Renal cortex interstitium (tissue), 11 donors: ENCODE measurements at regions not wholly inside any gene's neighbourhood (a gene's known extent, or its start where the extent isn't known, plus 50 kb on each side); places are given as distances from the start of the nearest gene placed in this dataset.

Experiments used
- DNase-seq, 11 donors: peaks; one replicate each; pipeline ENCODE4 v3.0.0-alpha.2; 2013; ENCODE audit warnings: low read depth in 9 of 11, low spot score in 4 of 11; ENCODE audit errors: extremely low read depth in 1 of 11

GRCh38 chr4:143046454-143046853 lies 138.3 kb upstream of the USP38 start:
- no peak for DNase-seq

DNA sequence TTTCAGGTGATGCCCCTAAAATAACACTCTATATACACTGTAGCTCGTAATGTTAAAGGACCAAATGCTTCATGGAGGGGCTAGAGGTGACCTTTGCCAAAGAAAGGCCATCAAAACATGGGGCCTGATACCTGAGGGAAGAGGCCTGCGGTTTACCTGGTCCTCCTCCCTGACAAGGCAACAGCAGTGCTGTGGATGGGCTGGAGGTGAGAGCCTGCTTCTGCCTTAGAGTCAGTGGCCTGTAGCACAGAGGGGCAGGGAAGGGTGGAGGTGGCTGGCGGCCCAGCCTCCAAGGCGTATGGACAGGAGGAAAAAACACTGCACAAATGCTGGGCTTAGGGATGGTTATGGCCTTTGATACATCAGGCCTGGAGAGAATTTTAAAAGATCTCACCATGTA lies 137.8 kb upstream of the USP38 start:
- DNase-seq: no peak

DNA sequence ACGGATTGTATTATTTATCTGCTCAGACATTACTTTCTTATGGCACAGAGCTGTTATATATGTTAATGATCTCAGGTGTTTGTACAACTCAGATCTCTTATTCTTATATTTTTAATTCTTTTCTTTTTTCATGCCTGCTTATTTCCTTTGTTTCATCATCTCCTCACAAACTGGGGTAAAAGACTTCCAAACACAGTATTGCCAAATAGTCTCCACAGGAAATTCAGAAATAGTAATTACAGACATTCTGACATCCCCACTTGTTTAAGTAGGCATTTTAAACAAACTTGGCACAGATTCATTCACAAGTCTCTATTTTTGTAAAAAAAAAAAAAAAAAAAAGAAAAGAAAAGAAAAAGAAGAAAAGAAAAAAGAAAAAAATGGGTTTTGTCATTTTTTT lies 129.7 kb upstream of the USP38 start:
- no peak for DNase-seq

- no peak for DNase-seq
Observed at GRCh38 chr4:143055997-143056396, 128.7 kb upstream of the USP38 start.

- DNase-seq: no peak
Observed at GRCh38 chr4:143071351-143071750, 113.4 kb upstream of the USP38 start.

- DNase-seq: peak in 1 of 11 donors; percentile 7
Observed at GRCh38 chr4:143076723-143077122, 108.0 kb upstream of the USP38 start.

DNA sequence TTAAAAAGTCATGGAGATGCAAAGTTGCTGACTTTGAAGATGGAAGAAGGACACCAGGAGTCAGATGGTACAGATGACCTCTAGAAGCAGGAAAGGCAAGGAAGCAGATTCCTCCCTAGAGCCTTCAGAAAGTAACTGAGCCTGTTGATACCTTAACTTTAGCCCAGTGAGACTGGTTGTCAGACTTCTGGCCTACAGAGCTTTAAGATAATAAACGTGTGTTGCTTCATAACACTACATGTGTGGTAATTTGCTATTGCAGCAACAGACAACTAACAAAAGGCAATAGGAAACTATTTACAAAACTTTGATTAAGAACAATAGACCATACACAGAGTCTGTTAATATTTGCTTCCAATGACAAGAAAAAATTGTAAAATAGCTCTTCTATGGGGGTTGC lies 102.0 kb upstream of the USP38 start:
- no peak for DNase-seq

DNA sequence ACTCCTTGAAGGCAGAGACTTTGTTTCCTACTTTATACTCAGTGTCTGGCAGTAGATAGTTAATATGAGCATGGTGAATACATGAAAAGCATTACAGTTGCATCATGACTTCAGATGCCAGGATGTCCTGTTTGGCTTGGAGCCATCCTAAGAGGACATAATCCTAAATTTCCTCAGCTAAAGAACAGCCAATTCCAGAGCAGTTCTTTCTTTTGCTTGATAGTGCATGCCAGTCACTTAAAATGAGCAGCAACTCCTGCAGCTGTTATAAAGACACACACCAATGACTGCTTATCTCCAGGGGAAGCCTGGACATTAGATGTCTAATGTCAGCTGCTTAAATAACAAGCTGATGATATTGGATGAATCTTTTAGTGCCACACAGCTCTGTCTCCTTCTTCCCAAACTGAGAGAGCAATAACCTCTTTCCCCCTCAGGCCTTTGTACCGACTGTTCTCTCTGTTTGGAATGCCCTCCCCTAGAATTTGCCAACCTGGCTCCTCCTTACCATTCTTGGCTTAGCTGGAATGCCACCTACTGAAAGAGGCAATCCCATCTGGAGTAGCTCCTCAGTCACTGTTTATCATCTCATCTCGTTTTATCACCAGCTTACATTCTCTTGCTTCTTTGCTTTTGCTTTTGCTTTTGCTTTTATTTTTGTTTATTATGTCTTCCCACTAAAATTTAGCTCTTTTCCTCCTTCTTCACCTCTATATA lies 100.8 kb upstream of the USP38 start:
- no peak for DNase-seq

- DNase-seq: no peak
Observed at GRCh38 chr4:143084566-143084965, 100.2 kb upstream of the USP38 start.

DNA sequence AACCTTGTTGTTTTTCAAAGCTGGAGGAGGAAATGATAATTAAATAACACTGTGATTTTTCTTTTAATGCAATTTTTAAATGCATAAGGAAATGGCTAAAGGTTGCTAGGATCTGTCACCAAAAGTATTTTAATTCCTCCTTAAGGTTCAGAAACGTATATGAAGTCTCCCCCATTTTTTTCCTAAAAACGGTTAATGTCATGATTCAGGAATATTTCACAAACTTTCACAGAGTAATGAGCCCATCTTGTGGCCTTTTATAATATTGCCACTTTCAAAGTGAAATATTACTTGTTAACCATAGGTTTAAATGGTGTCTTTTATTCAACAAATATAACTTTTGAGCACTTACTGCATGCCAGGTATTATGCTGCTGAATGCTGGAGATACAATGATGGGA lies 99.5 kb upstream of the USP38 start:
- no peak for DNase-seq

DNA sequence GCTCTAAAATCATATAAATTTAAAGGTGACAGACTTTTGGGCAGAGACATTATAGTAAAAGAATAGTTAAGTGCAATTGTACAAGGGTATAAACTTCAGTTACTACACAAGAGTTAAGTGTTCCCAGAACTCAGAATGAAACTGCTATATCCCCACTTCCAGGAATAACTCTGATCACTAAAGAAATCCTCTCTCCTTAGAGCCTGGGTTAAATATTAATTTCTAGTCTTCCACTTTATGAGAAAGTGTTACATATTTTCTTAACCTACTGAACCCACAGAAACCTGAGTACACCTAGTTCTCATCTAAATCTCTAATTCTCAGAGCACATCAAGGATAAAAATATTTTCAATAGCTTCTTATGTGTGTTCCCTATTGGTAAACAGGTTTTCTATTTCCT lies 99.1 kb upstream of the USP38 start:
- no peak for DNase-seq

DNA sequence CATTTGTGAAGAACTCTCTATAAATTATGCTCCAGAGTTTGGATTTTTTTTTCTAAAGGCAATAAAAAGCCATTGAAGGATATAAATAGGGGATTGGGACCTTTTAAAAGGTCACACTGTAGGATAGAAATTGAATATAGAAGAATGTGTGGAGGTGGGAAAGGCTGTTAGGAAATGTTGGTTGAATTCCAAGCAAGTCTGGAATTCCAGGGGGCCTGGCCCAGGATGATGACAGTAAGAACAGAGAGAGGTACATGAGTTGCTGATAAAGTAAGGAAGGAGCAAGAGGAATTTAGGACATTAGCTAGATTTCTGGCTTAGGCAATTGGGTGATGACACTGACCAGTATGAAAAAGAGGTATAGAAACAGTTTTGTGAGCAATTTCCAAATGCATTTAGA lies 95.4 kb upstream of the USP38 start:
- no peak for DNase-seq

DNA sequence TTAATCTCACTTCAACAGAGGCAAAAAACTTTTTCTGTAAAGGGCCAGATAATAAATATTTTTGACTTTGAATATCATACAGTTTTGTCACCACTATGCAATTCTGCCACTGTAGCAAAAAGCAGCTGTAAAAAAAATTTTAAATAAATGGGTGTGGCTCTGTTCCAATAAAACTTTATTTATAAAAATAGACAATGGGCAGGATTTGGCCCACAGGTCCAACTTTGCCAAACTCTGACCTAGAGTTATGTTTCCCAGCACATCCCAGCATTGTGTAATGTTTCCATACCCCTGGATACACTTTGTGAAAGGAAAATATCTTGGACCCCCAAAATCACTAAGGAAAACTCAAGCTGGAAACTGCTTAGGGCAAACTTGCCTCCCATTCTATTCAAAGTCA lies 94.9 kb upstream of the USP38 start:
- no peak for DNase-seq

GRCh38 chr4:143091862-143092261 lies 92.9 kb upstream of the USP38 start:
- no peak for DNase-seq

- no peak for DNase-seq
Observed at GRCh38 chr4:143095447-143095846, 89.3 kb upstream of the USP38 start.

GRCh38 chr4:143097751-143098150 lies 87.0 kb upstream of the USP38 start:
- no peak for DNase-seq

DNA sequence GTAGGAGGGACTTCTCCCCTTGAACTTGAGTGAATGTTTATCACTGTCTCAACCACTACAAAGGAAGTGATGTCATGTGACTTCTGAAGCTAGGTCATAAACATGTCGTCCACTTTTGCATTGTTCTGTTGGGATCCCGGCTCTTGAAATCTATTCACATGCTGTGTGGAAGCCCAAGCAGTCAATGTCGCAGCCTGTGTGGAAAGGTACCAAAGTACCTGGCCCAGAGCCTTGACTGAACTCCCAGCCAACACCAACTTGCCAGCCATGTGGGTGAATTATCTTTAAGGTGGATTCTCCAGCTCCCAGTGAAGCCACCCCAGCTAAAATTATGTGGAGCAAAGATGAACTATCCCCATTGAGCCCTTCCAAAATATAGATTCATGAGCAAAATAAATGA lies 85.0 kb upstream of the USP38 start:
- DNase-seq: no peak

- DNase-seq: no peak
Observed at GRCh38 chr4:143109376-143109775, 75.3 kb upstream of the USP38 start.

DNA sequence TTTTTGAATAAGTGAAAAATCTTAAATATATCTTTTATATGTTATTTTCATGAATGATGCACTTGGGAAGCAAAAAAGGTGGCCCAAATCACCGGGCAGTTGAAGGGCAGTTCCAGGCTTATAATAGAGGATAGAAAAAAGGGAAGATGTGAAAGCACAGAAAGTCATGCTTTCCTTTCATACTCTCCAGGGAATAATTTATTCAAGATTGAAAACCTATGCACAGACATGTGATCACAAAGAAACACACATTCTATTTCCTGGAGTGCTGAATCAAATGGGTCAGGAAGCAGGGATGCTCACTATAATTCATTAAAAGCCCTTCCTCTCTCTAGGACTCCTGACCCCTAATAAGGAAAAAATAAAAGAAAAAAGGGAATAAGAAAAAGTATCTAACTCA lies 66.1 kb upstream of the USP38 start:
- DNase-seq: no peak

GRCh38 chr4:143127621-143128020 lies 57.1 kb upstream of the USP38 start:
- DNase-seq: no peak

DNA sequence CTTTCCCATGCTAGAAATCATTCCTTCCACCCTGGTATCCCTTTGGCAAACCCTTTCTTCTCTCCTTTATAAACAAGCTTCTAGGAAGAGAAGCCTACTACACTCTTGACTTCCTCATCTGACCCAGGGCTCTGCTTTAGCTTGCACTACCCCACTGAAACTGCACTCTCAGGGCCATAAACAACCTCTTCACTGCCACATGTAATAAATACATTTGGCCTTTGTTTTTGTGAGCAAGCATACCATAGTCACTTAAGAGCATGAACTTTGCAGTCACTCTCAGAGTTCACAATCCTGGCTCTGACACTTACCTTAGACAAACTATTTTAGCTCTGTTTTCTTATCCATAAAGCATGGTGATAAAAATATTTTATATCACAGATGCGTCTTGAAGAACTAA lies 50.7 kb upstream of the USP38 start:
- DNase-seq: no peak
